ENCODE measurements at regions not wholly inside any gene's neighbourhood (a gene's known extent, or its start where the extent isn't known, plus 50 kb on each side); places are given as distances from the start of the nearest gene placed in this dataset.

GRCh38 chr9:18059447-18059846, 414.5 kb upstream of the ADAMTSL1 start:
- Mint-ChIP-seq H3K27me3 (no peaks in the 10 kb centered on the region), H3K9me3 (ENCODE audit: insufficient read depth) (no peaks in the 10 kb centered on the region), H3K4me1 (no peaks in the 10 kb centered on the region), H3K27ac (no peak overlapping the region), H3K4me3 (no peak overlapping the region)
- H3K27ac ChIP-seq (ENCODE audit: low read length in 2 of 2): no peak overlapping the region
- WGBS (ENCODE audit: insufficient coverage): no CpG with 5 or more reads among the region's 1 CpG
- CTCF ChIA-PET: no interaction called here
- POLR2A ChIA-PET: no interaction called here
- no peaks in the 10 kb centered on the region for H4K20me1 ChIP-seq (ENCODE audit: control insufficient read depth, insufficient read depth, low read length, poor library complexity, severe bottlenecking)
- DNase-seq (no peak), ATAC-seq (ENCODE audit: low read depth) (no peak)
- no peak overlapping the region for H3K4me3 ChIP-seq (ENCODE audit: control extremely low read depth in 1 of 5, extremely low read depth in 1 of 5, insufficient read depth in 1 of 5, low read depth in 2 of 5, low read length in 4 of 5)
- H3K79me2 ChIP-seq (ENCODE audit: control insufficient read depth, insufficient read depth, low read length): no peaks in the 10 kb centered on the region
- no peaks in the 10 kb centered on the region for H3K36me3 ChIP-seq (replicated peaks in 1 of 2; ENCODE audit: control extremely low read depth in 1 of 2, control insufficient read depth in 1 of 2, extremely low read depth in 1 of 2, insufficient read depth in 2 of 2, low read length in 1 of 2)
- H3K9ac ChIP-seq (ENCODE audit: low read length): no peak overlapping the region
- TF ChIP-seq CTCF (IDR thresholded peaks at IDR 0.05): no peak
- no peaks in the 10 kb centered on the region for H3K9me3 ChIP-seq (ENCODE audit: control extremely low read depth in 1 of 3, control insufficient read depth in 2 of 3, insufficient read depth in 1 of 3, low read length in 2 of 3)
- no peaks in the 10 kb centered on the region for H3K27me3 ChIP-seq (replicated peaks in 1 of 4; ENCODE audit: control extremely low read depth in 1 of 4, control insufficient read depth in 3 of 4, insufficient read depth in 4 of 4, low read length in 3 of 4)
- intact Hi-C loops (cut with micrococcal nuclease): no loop called here
- H3K4me1 ChIP-seq (ENCODE audit: control insufficient read depth in 2 of 2, insufficient read depth in 2 of 2, low read length in 2 of 2): no peaks in the 10 kb centered on the region
- H3K4me2 ChIP-seq (replicated peaks; ENCODE audit: low read depth, low read length, poor library complexity, severe bottlenecking): no peak overlapping the region
- no peak overlapping the region for H2AFZ ChIP-seq (ENCODE audit: insufficient read depth, low read depth, low read length, poor library complexity, severe bottlenecking)

- no peak for ATAC-seq (ENCODE audit: low read depth)
- no peak for TF ChIP-seq CTCF (IDR thresholded peaks at IDR 0.05)
- no peak for TF ChIP-seq EZH2 (IDR thresholded peaks at IDR 0.05; ENCODE audit: borderline replicate concordance, insufficient read depth, low read depth, low read length, poor library complexity, severe bottlenecking)
- no peaks in the 10 kb centered on the region for H4K20me1 ChIP-seq (ENCODE audit: control insufficient read depth, insufficient read depth, low read length, poor library complexity, severe bottlenecking)
- Mint-ChIP-seq H3K27ac (no peak overlapping the region), H3K4me3 (no peak overlapping the region), H3K4me1 (no peaks in the 10 kb centered on the region), H3K9me3 (ENCODE audit: insufficient read depth) (no peaks in the 10 kb centered on the region), H3K27me3 (no peaks in the 10 kb centered on the region)
- H3K27ac ChIP-seq (ENCODE audit: low read length in 2 of 2): no peak overlapping the region
- ChIA-PET POLR2A (no interaction called here), CTCF (no interaction called here)
- H3K36me3 ChIP-seq (replicated peaks in 1 of 2; ENCODE audit: control extremely low read depth in 1 of 2, control insufficient read depth in 1 of 2, extremely low read depth in 1 of 2, insufficient read depth in 2 of 2, low read length in 1 of 2): no peaks in the 10 kb centered on the region
- H2AFZ ChIP-seq (ENCODE audit: insufficient read depth, low read depth, low read length, poor library complexity, severe bottlenecking): no peak overlapping the region
- no peaks in the 10 kb centered on the region for H3K27me3 ChIP-seq (replicated peaks in 1 of 4; ENCODE audit: control extremely low read depth in 1 of 4, control insufficient read depth in 3 of 4, insufficient read depth in 4 of 4, low read length in 3 of 4)
- DNase-seq: no peak
- WGBS (ENCODE audit: insufficient coverage): no CpG with 5 or more reads among the region's 3 CpGs
- no peak overlapping the region for H3K4me3 ChIP-seq (ENCODE audit: control extremely low read depth in 1 of 5, extremely low read depth in 1 of 5, insufficient read depth in 1 of 5, low read depth in 2 of 5, low read length in 4 of 5)
- H3K9me3 ChIP-seq (ENCODE audit: control extremely low read depth in 1 of 3, control insufficient read depth in 2 of 3, insufficient read depth in 1 of 3, low read length in 2 of 3): no peaks in the 10 kb centered on the region
- no peak overlapping the region for H3K9ac ChIP-seq (ENCODE audit: low read length)
- H3K4me2 ChIP-seq (replicated peaks; ENCODE audit: low read depth, low read length, poor library complexity, severe bottlenecking): no peak overlapping the region
- H3K4me1 ChIP-seq (ENCODE audit: control insufficient read depth in 2 of 2, insufficient read depth in 2 of 2, low read length in 2 of 2): no peaks in the 10 kb centered on the region
- intact Hi-C loops (cut with micrococcal nuclease): no loop called here
- no peaks in the 10 kb centered on the region for H3K79me2 ChIP-seq (ENCODE audit: control insufficient read depth, insufficient read depth, low read length)
These were observed 413.6 kb upstream of the ADAMTSL1 start for GRCh38 chr9:18060269-18060934.

Measured in B cell (primary cell).